Activated CD8-positive, alpha-beta T cell treated with anti-CD3 and anti-CD28 coated beads for 36 hours (primary cell): ENCODE measurements at regions not wholly inside any gene's neighbourhood (a gene's known extent, or its start where the extent isn't known, plus 50 kb on each side); places are given as distances from the start of the nearest gene placed in this dataset.

Source experiments
- ATAC-seq: fragments of 200-7000 bp; cut with Tn5 transposase; one replicate; pipeline ENCODE4 v1.10.0; 2021; ENCODE audit warnings: mild to moderate bottlenecking, moderate library complexity
- CTCF ChIA-PET: fragments of 350-600 bp; sonication (Branson Sonifier 250); formaldehyde crosslinking; loops from one replicate; lab custom pipeline; 2021; ENCODE audit warnings: antibody characterized with exemption; lab: Charles Lee
- POLR2A ChIA-PET: fragments of 350-600 bp; sonication (Branson Sonifier 250); formaldehyde crosslinking; loops from one replicate; lab custom pipeline; 2021; ENCODE audit warnings: antibody characterized with exemption; lab: Charles Lee
- DNase-seq: peaks from one replicate; pipeline ENCODE4 v3.0.0-alpha.2; 2020
- H3K27ac Mint-ChIP-seq: one replicate; pipeline ENCODE4 v1.8.0; 2021; ENCODE audit warnings: mild to moderate bottlenecking, mixed read lengths
- H3K27me3 Mint-ChIP-seq: one replicate; pipeline ENCODE4 v1.8.0; 2021; ENCODE audit warnings: mixed read lengths
- H3K36me3 Mint-ChIP-seq: one replicate; pipeline ENCODE4 v1.8.0; 2021; ENCODE audit warnings: low read depth, mixed read lengths
- H3K4me1 Mint-ChIP-seq: one replicate; pipeline ENCODE4 v1.8.0; 2021; ENCODE audit warnings: low read depth, mixed read lengths
- H3K4me3 Mint-ChIP-seq: one replicate; pipeline ENCODE4 v1.8.0; 2021; ENCODE audit warnings: mild to moderate bottlenecking, moderate library complexity, mixed read lengths
- H3K9me3 Mint-ChIP-seq: one replicate; pipeline ENCODE4 v1.8.0; 2021; ENCODE audit warnings: mixed read lengths
- CTCF ChIP-seq: fragments of 200-600 bp; IDR thresholded peaks from one replicate; pipeline ENCODE4 v1.8.0; 2022; ENCODE audit warnings: antibody characterized with exemption, mild to moderate bottlenecking
- intact Hi-C: fragments of 100-400 bp; cut with micrococcal nuclease; formaldehyde crosslinking; loops from one replicate; pipeline ENCODE4 v1.10.0; 2022

GRCh38 chr15:96549136-96549535 lies 218.6 kb downstream of the NR2F2 start:
- ATAC-seq (no peak), DNase-seq (no peak)
- no peaks in the 10 kb centered on the region for H3K36me3 Mint-ChIP-seq
- H3K27me3 Mint-ChIP-seq, result peaks cover 3% of the 10 kb centered on the region
- no peak for TF ChIP-seq CTCF
- H3K4me3 Mint-ChIP-seq, result no peak overlapping the region
- CTCF ChIA-PET, result no interaction called here
- no peaks in the 10 kb centered on the region for H3K9me3 Mint-ChIP-seq
- H3K27ac Mint-ChIP-seq, result no peak overlapping the region
- POLR2A ChIA-PET, result no interaction called here
- intact Hi-C loops, result no loop called here
- no peaks in the 10 kb centered on the region for H3K4me1 Mint-ChIP-seq

- ATAC-seq (no peak), DNase-seq (no peak)
- no peaks in the 10 kb centered on the region for H3K4me1 Mint-ChIP-seq
- H3K36me3 Mint-ChIP-seq, result no peaks in the 10 kb centered on the region
- POLR2A ChIA-PET, result no interaction called here
- CTCF ChIA-PET, result no interaction called here
- H3K9me3 Mint-ChIP-seq, result no peaks in the 10 kb centered on the region
- H3K27me3 Mint-ChIP-seq, result peaks cover 3% of the 10 kb centered on the region
- H3K27ac Mint-ChIP-seq, result no peak overlapping the region
- H3K4me3 Mint-ChIP-seq, result no peak overlapping the region
- TF ChIP-seq CTCF, result no peak
- intact Hi-C loops, result no loop called here
Measured at GRCh38 chr15:96551196-96551595, 220.7 kb downstream of the NR2F2 start.

GRCh38 chr15:96551722-96552121 lies 221.2 kb downstream of the NR2F2 start:
- intact Hi-C loops, result no loop called here
- no peak for ATAC-seq
- peaks cover 3% of the 10 kb centered on the region for H3K27me3 Mint-ChIP-seq
- H3K9me3 Mint-ChIP-seq, result no peaks in the 10 kb centered on the region
- ChIA-PET POLR2A (no interaction called here), CTCF (no interaction called here)
- no peaks in the 10 kb centered on the region for H3K36me3 Mint-ChIP-seq
- H3K27ac Mint-ChIP-seq, result no peak overlapping the region
- no peak overlapping the region for H3K4me3 Mint-ChIP-seq
- no peaks in the 10 kb centered on the region for H3K4me1 Mint-ChIP-seq
- DNase-seq, result no peak
- no peak for TF ChIP-seq CTCF

- H3K27me3 Mint-ChIP-seq, result peaks cover 3% of the 10 kb centered on the region
- H3K9me3 Mint-ChIP-seq, result no peaks in the 10 kb centered on the region
- intact Hi-C loops, result no loop called here
- H3K4me3 Mint-ChIP-seq, result no peak overlapping the region
- CTCF ChIA-PET, result no interaction called here
- no peak overlapping the region for H3K27ac Mint-ChIP-seq
- no peaks in the 10 kb centered on the region for H3K4me1 Mint-ChIP-seq
- ATAC-seq, result no peak
- TF ChIP-seq CTCF, result no peak
- H3K36me3 Mint-ChIP-seq, result no peaks in the 10 kb centered on the region
- no peak for DNase-seq
- POLR2A ChIA-PET, result no interaction called here
Measured at GRCh38 chr15:96553006-96553405, 222.5 kb downstream of the NR2F2 start.

GRCh38 chr15:96553451-96553850 lies 223.0 kb downstream of the NR2F2 start:
- ChIA-PET POLR2A (no interaction called here), CTCF (no interaction called here)
- H3K9me3 Mint-ChIP-seq, result no peaks in the 10 kb centered on the region
- no peaks in the 10 kb centered on the region for H3K36me3 Mint-ChIP-seq
- DNase-seq, result no peak
- H3K27me3 Mint-ChIP-seq, result peaks cover 3% of the 10 kb centered on the region
- ATAC-seq, result no peak
- H3K4me1 Mint-ChIP-seq, result no peaks in the 10 kb centered on the region
- no peak for TF ChIP-seq CTCF
- no peak overlapping the region for H3K27ac Mint-ChIP-seq
- no peak overlapping the region for H3K4me3 Mint-ChIP-seq
- intact Hi-C loops, result no loop called here
